ENCODE measurements at regions not wholly inside any gene's neighbourhood (a gene's known extent, or its start where the extent isn't known, plus 50 kb on each side); places are given as distances from the start of the nearest gene placed in this dataset.

- Histone ChIP-seq H3K23ac (ENCODE audit: low read length in 2 of 2) (no peak overlapping the region), H3K4me2 (ENCODE audit: low read length, poor library complexity, severe bottlenecking) (no peak overlapping the region), H3K4ac (ENCODE audit: low read depth in 1 of 2, low read length in 2 of 2) (no peak overlapping the region), H3K9me3 (ENCODE audit: control insufficient read depth, low read length) (no peaks in the 10 kb centered on the region), H2AK5ac (ENCODE audit: low read length, severe bottlenecking) (no peak overlapping the region), H2BK5ac (ENCODE audit: low read depth, low read length, poor library complexity, severe bottlenecking) (no peak overlapping the region), H2AFZ (ENCODE audit: low read depth, low read length) (no peak overlapping the region), H3K79me1 (replicated peaks; ENCODE audit: low read length, poor library complexity, severe bottlenecking) (no peaks in the 10 kb centered on the region), H3K18ac (ENCODE audit: low read depth in 1 of 2, low read length in 2 of 2) (no peak overlapping the region), H3K27me3 (ENCODE audit: control insufficient read depth in 1 of 2, insufficient read depth in 1 of 2, low read length in 2 of 2) (no peaks in the 10 kb centered on the region), H3K27ac (ENCODE audit: low read length, poor library complexity, severe bottlenecking) (no peak overlapping the region), H3K9ac (ENCODE audit: low read length) (no peak overlapping the region), H3K4me3 (ENCODE audit: insufficient read depth in 1 of 2, low read depth in 1 of 2, low read length in 2 of 2) (no peak overlapping the region), H3K14ac (ENCODE audit: low read length in 2 of 2) (no peak overlapping the region), H2BK12ac (ENCODE audit: low read length in 2 of 2) (no peak overlapping the region), H3K4me1 (ENCODE audit: control insufficient read depth, insufficient read depth, low read depth, low read length) (no peaks in the 10 kb centered on the region), H4K91ac (ENCODE audit: low read length) (no peak overlapping the region), H4K8ac (ENCODE audit: low read length) (no peak overlapping the region), H3K36me3 (ENCODE audit: control insufficient read depth in 1 of 2, insufficient read depth in 2 of 2, low read depth in 1 of 2, low read length in 2 of 2) (no peaks in the 10 kb centered on the region), H2BK15ac (ENCODE audit: low read depth, poor library complexity, severe bottlenecking) (no peak overlapping the region), H2BK120ac (ENCODE audit: low read depth, low read length) (no peak overlapping the region)
- 82% methylated on average over 3 of the region's 3 CpGs for whole genome bisulfite sequencing
- DNase-seq, result no peak
These were observed 132.6 kb downstream of the THBS2 start for GRCh38 chr6:169121013-169121412.

- no peak overlapping the region for H3K23ac ChIP-seq (ENCODE audit: low read length in 2 of 2)
- no peaks in the 10 kb centered on the region for H3K27me3 ChIP-seq (ENCODE audit: control insufficient read depth in 1 of 2, insufficient read depth in 1 of 2, low read length in 2 of 2)
- H3K4ac ChIP-seq (ENCODE audit: low read depth in 1 of 2, low read length in 2 of 2), result no peak overlapping the region
- DNase-seq, result no peak
- no peak overlapping the region for H3K27ac ChIP-seq (ENCODE audit: low read length, poor library complexity, severe bottlenecking)
- H3K4me1 ChIP-seq (ENCODE audit: control insufficient read depth, insufficient read depth, low read depth, low read length), result no peaks in the 10 kb centered on the region
- no peak overlapping the region for H2BK120ac ChIP-seq (ENCODE audit: low read depth, low read length)
- no peak overlapping the region for H2BK12ac ChIP-seq (ENCODE audit: low read length in 2 of 2)
- no peak overlapping the region for H3K18ac ChIP-seq (ENCODE audit: low read depth in 1 of 2, low read length in 2 of 2)
- H2AFZ ChIP-seq (ENCODE audit: low read depth, low read length), result no peak overlapping the region
- H3K9ac ChIP-seq (ENCODE audit: low read length), result no peak overlapping the region
- H3K79me1 ChIP-seq (replicated peaks; ENCODE audit: low read length, poor library complexity, severe bottlenecking), result no peaks in the 10 kb centered on the region
- no peak overlapping the region for H4K91ac ChIP-seq (ENCODE audit: low read length)
- H2BK15ac ChIP-seq (ENCODE audit: low read depth, poor library complexity, severe bottlenecking), result no peak overlapping the region
- no peak overlapping the region for H4K8ac ChIP-seq (ENCODE audit: low read length)
- no peak overlapping the region for H2AK5ac ChIP-seq (ENCODE audit: low read length, severe bottlenecking)
- WGBS, result 20% methylated on average over 1 of the region's 1 CpG
- no peak overlapping the region for H2BK5ac ChIP-seq (ENCODE audit: low read depth, low read length, poor library complexity, severe bottlenecking)
- H3K14ac ChIP-seq (ENCODE audit: low read length in 2 of 2), result no peak overlapping the region
- H3K4me2 ChIP-seq (ENCODE audit: low read length, poor library complexity, severe bottlenecking), result no peak overlapping the region
- no peak overlapping the region for H3K4me3 ChIP-seq (ENCODE audit: insufficient read depth in 1 of 2, low read depth in 1 of 2, low read length in 2 of 2)
- no peaks in the 10 kb centered on the region for H3K9me3 ChIP-seq (ENCODE audit: control insufficient read depth, low read length)
- no peaks in the 10 kb centered on the region for H3K36me3 ChIP-seq (ENCODE audit: control insufficient read depth in 1 of 2, insufficient read depth in 2 of 2, low read depth in 1 of 2, low read length in 2 of 2)
These were observed 134.0 kb downstream of the THBS2 start for GRCh38 chr6:169119669-169120068.

- Histone ChIP-seq H3K4me3 (ENCODE audit: insufficient read depth in 1 of 2, low read depth in 1 of 2, low read length in 2 of 2) (no peak overlapping the region), H2BK15ac (ENCODE audit: low read depth, poor library complexity, severe bottlenecking) (no peak overlapping the region), H3K36me3 (ENCODE audit: control insufficient read depth in 1 of 2, insufficient read depth in 2 of 2, low read depth in 1 of 2, low read length in 2 of 2) (no peaks in the 10 kb centered on the region), H2BK5ac (ENCODE audit: low read depth, low read length, poor library complexity, severe bottlenecking) (no peak overlapping the region), H2AFZ (ENCODE audit: low read depth, low read length) (no peak overlapping the region), H3K9ac (ENCODE audit: low read length) (no peak overlapping the region), H3K79me1 (replicated peaks; ENCODE audit: low read length, poor library complexity, severe bottlenecking) (no peaks in the 10 kb centered on the region), H3K4me2 (ENCODE audit: low read length, poor library complexity, severe bottlenecking) (no peak overlapping the region), H3K18ac (ENCODE audit: low read depth in 1 of 2, low read length in 2 of 2) (no peak overlapping the region), H3K27me3 (ENCODE audit: control insufficient read depth in 1 of 2, insufficient read depth in 1 of 2, low read length in 2 of 2) (no peaks in the 10 kb centered on the region), H3K4ac (ENCODE audit: low read depth in 1 of 2, low read length in 2 of 2) (no peak overlapping the region), H2BK12ac (ENCODE audit: low read length in 2 of 2) (no peak overlapping the region), H3K9me3 (ENCODE audit: control insufficient read depth, low read length) (no peaks in the 10 kb centered on the region), H2AK5ac (ENCODE audit: low read length, severe bottlenecking) (no peak overlapping the region), H3K27ac (ENCODE audit: low read length, poor library complexity, severe bottlenecking) (no peak overlapping the region), H4K8ac (ENCODE audit: low read length) (no peak overlapping the region), H2BK120ac (ENCODE audit: low read depth, low read length) (no peak overlapping the region), H4K91ac (ENCODE audit: low read length) (no peak overlapping the region), H3K23ac (ENCODE audit: low read length in 2 of 2) (no peak overlapping the region), H3K14ac (ENCODE audit: low read length in 2 of 2) (no peak overlapping the region), H3K4me1 (ENCODE audit: control insufficient read depth, insufficient read depth, low read depth, low read length) (no peaks in the 10 kb centered on the region)
- 70% methylated on average over 6 of the region's 7 CpGs for WGBS
- no peak for DNase-seq
These were observed 135.3 kb downstream of the THBS2 start for GRCh38 chr6:169118346-169118830.

- Histone ChIP-seq H3K14ac (ENCODE audit: low read length in 2 of 2) (no peak overlapping the region), H2BK12ac (ENCODE audit: low read length in 2 of 2) (no peak overlapping the region), H3K4me3 (ENCODE audit: insufficient read depth in 1 of 2, low read depth in 1 of 2, low read length in 2 of 2) (no peak overlapping the region), H2AK5ac (ENCODE audit: low read length, severe bottlenecking) (no peak overlapping the region), H3K36me3 (ENCODE audit: control insufficient read depth in 1 of 2, insufficient read depth in 2 of 2, low read depth in 1 of 2, low read length in 2 of 2) (no peaks in the 10 kb centered on the region), H3K9ac (ENCODE audit: low read length) (no peak overlapping the region), H3K4me2 (ENCODE audit: low read length, poor library complexity, severe bottlenecking) (no peak overlapping the region), H3K23ac (ENCODE audit: low read length in 2 of 2) (no peak overlapping the region), H3K27ac (ENCODE audit: low read length, poor library complexity, severe bottlenecking) (no peak overlapping the region), H2BK5ac (ENCODE audit: low read depth, low read length, poor library complexity, severe bottlenecking) (no peak overlapping the region), H4K8ac (ENCODE audit: low read length) (no peak overlapping the region), H3K79me1 (replicated peaks; ENCODE audit: low read length, poor library complexity, severe bottlenecking) (no peaks in the 10 kb centered on the region), H3K27me3 (ENCODE audit: control insufficient read depth in 1 of 2, insufficient read depth in 1 of 2, low read length in 2 of 2) (no peaks in the 10 kb centered on the region), H4K91ac (ENCODE audit: low read length) (no peak overlapping the region), H2AFZ (ENCODE audit: low read depth, low read length) (no peak overlapping the region), H3K4ac (ENCODE audit: low read depth in 1 of 2, low read length in 2 of 2) (no peak overlapping the region), H2BK15ac (ENCODE audit: low read depth, poor library complexity, severe bottlenecking) (no peak overlapping the region), H3K18ac (ENCODE audit: low read depth in 1 of 2, low read length in 2 of 2) (no peak overlapping the region), H3K9me3 (ENCODE audit: control insufficient read depth, low read length) (no peaks in the 10 kb centered on the region), H3K4me1 (ENCODE audit: control insufficient read depth, insufficient read depth, low read depth, low read length) (no peaks in the 10 kb centered on the region), H2BK120ac (ENCODE audit: low read depth, low read length) (no peak overlapping the region)
- DNase-seq, result no peak
- 72% methylated on average over 7 of the region's 7 CpGs for WGBS
These were observed 136.0 kb downstream of the THBS2 start for GRCh38 chr6:169117663-169118062.
